ENCODE measurements at regions not wholly inside any gene's neighbourhood (a gene's known extent, or its start where the extent isn't known, plus 50 kb on each side); places are given as distances from the start of the nearest gene placed in this dataset.

- DNase-seq (ENCODE audit: low read depth), result no peak
- no peak for TF ChIP-seq CTCF (conservative IDR thresholded peaks at IDR 0.05; ENCODE audit: low read length)
- no peak overlapping the region for H3K4me3 ChIP-seq (ENCODE audit: low read length)
Measured at GRCh38 chr5:61272688-61273087, 59.4 kb upstream of the ZSWIM6 start.

GRCh38 chr5:61273279-61273975 is 58.6 kb upstream of the ZSWIM6 start:
- no peak overlapping the region for H3K4me3 ChIP-seq (ENCODE audit: low read length)
- TF ChIP-seq CTCF (conservative IDR thresholded peaks at IDR 0.05; ENCODE audit: low read length), result no peak
- no peak for DNase-seq (ENCODE audit: low read depth)

DNA sequence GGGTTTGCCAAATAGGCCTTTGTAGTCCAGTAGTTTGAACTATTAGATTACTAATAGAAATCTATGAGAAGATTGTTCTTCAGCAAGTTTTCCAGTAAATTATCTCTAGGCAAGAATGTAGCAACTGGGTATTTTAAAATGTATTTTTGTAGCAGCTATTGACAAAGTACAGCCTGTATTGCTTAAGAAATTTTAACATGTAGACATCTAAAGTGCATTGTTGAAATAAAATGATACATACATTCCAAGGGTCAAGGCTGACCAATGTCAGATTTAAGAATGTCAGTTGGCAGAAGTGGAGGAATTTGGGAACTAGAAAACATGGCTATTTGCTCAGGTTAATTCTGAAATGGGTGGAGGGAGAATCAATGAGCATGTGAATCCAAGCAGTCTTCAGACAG is 57.5 kb upstream of the ZSWIM6 start:
- H3K4me3 ChIP-seq (ENCODE audit: low read length), result no peak overlapping the region
- TF ChIP-seq CTCF (conservative IDR thresholded peaks at IDR 0.05; ENCODE audit: low read length), result no peak
- DNase-seq (ENCODE audit: low read depth), result peak; percentile 83

GRCh38 chr5:61275841-61276240 is 56.2 kb upstream of the ZSWIM6 start:
- TF ChIP-seq CTCF (conservative IDR thresholded peaks at IDR 0.05; ENCODE audit: low read length), result no peak
- peak; percentile 76 for DNase-seq (ENCODE audit: low read depth)
- no peak overlapping the region for H3K4me3 ChIP-seq (ENCODE audit: low read length)

GRCh38 chr5:61277190-61277589 is 54.9 kb upstream of the ZSWIM6 start:
- peak; percentile 50 for TF ChIP-seq CTCF (conservative IDR thresholded peaks at IDR 0.05; ENCODE audit: low read length)
- DNase-seq (ENCODE audit: low read depth), result peak; percentile 56
- H3K4me3 ChIP-seq (ENCODE audit: low read length), result peak overlapping the region; percentile 41

- no peak for DNase-seq (ENCODE audit: low read depth)
- no peak for TF ChIP-seq CTCF (conservative IDR thresholded peaks at IDR 0.05; ENCODE audit: low read length)
Measured at GRCh38 chr5:61277781-61278180, 54.3 kb upstream of the ZSWIM6 start.

GRCh38 chr5:61279725-61280124 is 52.3 kb upstream of the ZSWIM6 start:
- TF ChIP-seq CTCF (conservative IDR thresholded peaks at IDR 0.05; ENCODE audit: low read length), result no peak
- DNase-seq (ENCODE audit: low read depth), result no peak

More at GRCh38 chr5:61277781-61278180, 54.3 kb upstream of the ZSWIM6 start:
- no peak overlapping the region for H3K4me3 ChIP-seq (ENCODE audit: low read length)

More at GRCh38 chr5:61279725-61280124, 52.3 kb upstream of the ZSWIM6 start:
- H3K4me3 ChIP-seq (ENCODE audit: low read length), result no peak overlapping the region
